ENCODE measurements at regions not wholly inside any gene's neighbourhood (a gene's known extent, or its start where the extent isn't known, plus 50 kb on each side); places are given as distances from the start of the nearest gene placed in this dataset.

DNA sequence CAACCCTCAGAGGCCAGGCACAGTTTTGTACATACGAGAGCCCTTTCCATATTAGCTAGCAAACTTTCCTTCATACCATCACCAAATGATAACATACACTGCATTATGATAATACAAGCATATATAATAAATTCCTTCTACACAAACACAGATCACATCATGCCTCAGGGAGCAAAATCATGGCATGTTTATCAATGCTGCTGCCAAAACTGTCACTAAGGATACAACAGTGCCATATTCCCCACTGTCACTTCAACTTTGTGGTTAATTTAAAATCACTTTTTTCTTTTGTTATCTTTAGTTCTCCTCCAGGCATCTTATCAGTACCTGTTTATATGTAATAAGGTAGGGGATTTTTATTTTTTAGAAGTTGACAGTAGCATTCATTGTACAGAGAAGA lies 196.3 kb downstream of the EPM2A start:
- TF ChIP-seq, protein P1, sequence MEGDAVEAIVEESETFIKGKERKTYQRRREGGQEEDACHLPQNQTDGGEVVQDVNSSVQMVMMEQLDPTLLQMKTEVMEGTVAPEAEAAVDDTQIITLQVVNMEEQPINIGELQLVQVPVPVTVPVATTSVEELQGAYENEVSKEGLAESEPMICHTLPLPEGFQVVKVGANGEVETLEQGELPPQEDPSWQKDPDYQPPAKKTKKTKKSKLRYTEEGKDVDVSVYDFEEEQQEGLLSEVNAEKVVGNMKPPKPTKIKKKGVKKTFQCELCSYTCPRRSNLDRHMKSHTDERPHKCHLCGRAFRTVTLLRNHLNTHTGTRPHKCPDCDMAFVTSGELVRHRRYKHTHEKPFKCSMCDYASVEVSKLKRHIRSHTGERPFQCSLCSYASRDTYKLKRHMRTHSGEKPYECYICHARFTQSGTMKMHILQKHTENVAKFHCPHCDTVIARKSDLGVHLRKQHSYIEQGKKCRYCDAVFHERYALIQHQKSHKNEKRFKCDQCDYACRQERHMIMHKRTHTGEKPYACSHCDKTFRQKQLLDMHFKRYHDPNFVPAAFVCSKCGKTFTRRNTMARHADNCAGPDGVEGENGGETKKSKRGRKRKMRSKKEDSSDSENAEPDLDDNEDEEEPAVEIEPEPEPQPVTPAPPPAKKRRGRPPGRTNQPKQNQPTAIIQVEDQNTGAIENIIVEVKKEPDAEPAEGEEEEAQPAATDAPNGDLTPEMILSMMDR (conservative IDR thresholded peaks at IDR 0.05; ENCODE audit: low read depth, low read length) = no peak
- Histone ChIP-seq H3K4me3 (IDR thresholded peaks at IDR 0.05; ENCODE audit: insufficient read depth, low read depth, low read length) (no peak overlapping the region), H3K27me3 (ENCODE audit: insufficient read depth, low read depth) (no peaks in the 10 kb centered on the region), H4K20me1 (ENCODE audit: insufficient read depth) (no peaks in the 10 kb centered on the region), H3K79me2 (ENCODE audit: insufficient read depth, low read depth) (no peaks in the 10 kb centered on the region), H3K9ac (no peak overlapping the region), H3K4me2 (no peak overlapping the region), H3K4me1 (ENCODE audit: low read depth, poor library complexity, severe bottlenecking) (no peaks in the 10 kb centered on the region), H2AFZ (ENCODE audit: low read depth) (no peak overlapping the region), H3K36me3 (ENCODE audit: insufficient read depth) (no peaks in the 10 kb centered on the region), H3K27ac (no peak overlapping the region)

DNA sequence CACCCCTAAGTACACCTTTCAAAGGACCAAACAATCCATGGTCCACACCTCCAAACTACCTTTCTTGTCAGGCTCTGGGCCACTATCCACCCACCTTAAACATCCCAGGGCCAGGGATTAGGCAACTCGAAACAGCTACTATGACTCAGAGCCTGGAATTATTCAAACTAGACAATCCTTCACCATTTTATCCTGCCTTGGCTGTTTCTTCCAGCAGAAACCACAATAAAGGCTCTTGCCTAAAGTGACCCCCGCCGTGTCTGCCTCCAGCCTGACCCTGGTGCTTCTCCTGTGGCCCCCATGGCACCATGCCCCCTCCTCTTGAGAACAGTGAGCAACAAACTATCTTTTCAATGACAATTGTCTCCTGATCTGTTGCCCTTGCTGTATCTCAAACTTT lies 195.5 kb downstream of the EPM2A start:
- Histone ChIP-seq H3K27ac (no peak overlapping the region), H2AFZ (ENCODE audit: low read depth) (no peak overlapping the region), H3K9ac (no peak overlapping the region), H3K4me3 (IDR thresholded peaks at IDR 0.05; ENCODE audit: insufficient read depth, low read depth, low read length) (no peak overlapping the region), H3K4me1 (ENCODE audit: low read depth, poor library complexity, severe bottlenecking) (no peaks in the 10 kb centered on the region), H3K4me2 (no peak overlapping the region), H3K79me2 (ENCODE audit: insufficient read depth, low read depth) (no peaks in the 10 kb centered on the region), H3K27me3 (ENCODE audit: insufficient read depth, low read depth) (no peaks in the 10 kb centered on the region), H4K20me1 (ENCODE audit: insufficient read depth) (no peaks in the 10 kb centered on the region), H3K36me3 (ENCODE audit: insufficient read depth) (no peaks in the 10 kb centered on the region)
- TF ChIP-seq, protein P1 (conservative IDR thresholded peaks at IDR 0.05; ENCODE audit: low read depth, low read length) = no peak

DNA sequence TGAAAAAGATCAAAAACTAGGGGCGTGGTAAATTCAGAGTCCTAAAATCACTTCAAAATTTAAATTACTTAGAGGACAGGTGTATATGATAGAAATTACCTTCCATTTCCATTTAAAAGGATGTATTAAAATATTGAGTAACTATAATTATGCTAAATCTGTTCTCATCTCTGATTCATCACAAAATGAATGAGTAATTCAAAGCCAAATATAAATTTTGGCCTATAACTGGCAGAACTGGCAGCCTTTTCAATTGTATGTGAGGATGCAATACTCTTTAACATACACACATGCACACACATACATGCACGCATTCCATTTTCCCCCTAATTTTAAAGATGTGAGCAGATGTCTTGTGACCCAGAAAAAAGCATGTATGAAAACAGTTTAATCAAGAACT lies 194.6 kb downstream of the EPM2A start:
- H3K27ac ChIP-seq = no peak overlapping the region
- H2AFZ ChIP-seq (ENCODE audit: low read depth) = no peak overlapping the region
- TF ChIP-seq, protein P1 (conservative IDR thresholded peaks at IDR 0.05; ENCODE audit: low read depth, low read length) = no peak
- H3K4me2 ChIP-seq = no peak overlapping the region
- no peaks in the 10 kb centered on the region for H3K79me2 ChIP-seq (ENCODE audit: insufficient read depth, low read depth)
- no peaks in the 10 kb centered on the region for H3K36me3 ChIP-seq (ENCODE audit: insufficient read depth)
- H4K20me1 ChIP-seq (ENCODE audit: insufficient read depth) = no peaks in the 10 kb centered on the region
- no peaks in the 10 kb centered on the region for H3K4me1 ChIP-seq (ENCODE audit: low read depth, poor library complexity, severe bottlenecking)
- no peaks in the 10 kb centered on the region for H3K27me3 ChIP-seq (ENCODE audit: insufficient read depth, low read depth)
- no peak overlapping the region for H3K9ac ChIP-seq
- H3K4me3 ChIP-seq (IDR thresholded peaks at IDR 0.05; ENCODE audit: insufficient read depth, low read depth, low read length) = no peak overlapping the region

DNA sequence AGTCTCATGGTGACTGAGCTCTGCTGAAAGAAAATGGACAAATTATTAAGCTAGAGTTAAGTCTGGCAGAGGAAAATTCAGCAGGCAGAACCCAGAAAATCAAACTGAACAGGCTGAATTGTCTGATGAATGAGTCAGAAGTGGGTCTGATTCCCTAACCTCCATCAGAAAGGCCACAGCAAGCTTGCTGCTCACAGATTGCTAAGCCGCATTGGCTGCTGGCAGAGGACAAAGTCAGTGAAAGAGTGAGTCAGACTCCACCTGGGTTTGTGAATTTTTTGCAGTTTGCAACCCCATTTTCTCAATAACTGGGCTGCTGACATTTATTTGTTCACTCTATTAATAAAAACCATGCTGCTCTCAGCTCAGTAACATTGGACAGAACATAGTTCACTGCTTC lies 191.3 kb downstream of the EPM2A start:
- H3K27ac ChIP-seq = no peak overlapping the region
- no peaks in the 10 kb centered on the region for H3K79me2 ChIP-seq (ENCODE audit: insufficient read depth, low read depth)
- H3K4me3 ChIP-seq (IDR thresholded peaks at IDR 0.05; ENCODE audit: insufficient read depth, low read depth, low read length) = no peak overlapping the region
- H3K27me3 ChIP-seq (ENCODE audit: insufficient read depth, low read depth) = no peaks in the 10 kb centered on the region
- H3K4me2 ChIP-seq = no peak overlapping the region
- H3K9ac ChIP-seq = no peak overlapping the region
- TF ChIP-seq, protein P1 (conservative IDR thresholded peaks at IDR 0.05; ENCODE audit: low read depth, low read length) = no peak
- H4K20me1 ChIP-seq (ENCODE audit: insufficient read depth) = no peaks in the 10 kb centered on the region
- no peak overlapping the region for H2AFZ ChIP-seq (ENCODE audit: low read depth)
- H3K4me1 ChIP-seq (ENCODE audit: low read depth, poor library complexity, severe bottlenecking) = no peaks in the 10 kb centered on the region
- H3K36me3 ChIP-seq (ENCODE audit: insufficient read depth) = no peaks in the 10 kb centered on the region

DNA sequence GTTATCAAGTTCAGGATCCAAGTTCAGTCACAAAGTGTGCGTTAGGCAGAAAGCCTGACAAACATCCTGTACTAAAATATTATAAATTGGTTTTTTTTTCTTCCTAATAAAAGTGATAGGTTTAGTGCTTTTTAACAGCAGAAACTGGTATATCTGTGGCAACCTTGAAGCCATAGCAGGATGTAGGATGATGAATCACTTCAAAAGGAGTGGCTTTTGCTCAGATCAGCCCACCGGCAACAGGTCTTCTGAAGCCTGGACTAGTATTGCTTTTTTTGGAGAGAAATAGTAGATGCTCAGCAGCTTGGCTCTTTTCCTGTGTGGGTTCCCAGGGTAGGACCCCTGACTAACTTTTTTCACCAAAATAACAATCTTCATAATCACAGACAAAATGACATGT lies 190.8 kb downstream of the EPM2A start:
- H3K4me2 ChIP-seq = no peak overlapping the region
- TF ChIP-seq, protein P1 (conservative IDR thresholded peaks at IDR 0.05; ENCODE audit: low read depth, low read length) = no peak

More for the DNA sequence above, 190.8 kb downstream of the EPM2A start:
- Histone ChIP-seq H3K27me3 (ENCODE audit: insufficient read depth, low read depth) (no peaks in the 10 kb centered on the region), H3K4me3 (IDR thresholded peaks at IDR 0.05; ENCODE audit: insufficient read depth, low read depth, low read length) (no peak overlapping the region), H3K27ac (no peak overlapping the region), H3K36me3 (ENCODE audit: insufficient read depth) (no peaks in the 10 kb centered on the region), H3K9ac (no peak overlapping the region), H2AFZ (ENCODE audit: low read depth) (no peak overlapping the region), H4K20me1 (ENCODE audit: insufficient read depth) (no peaks in the 10 kb centered on the region), H3K79me2 (ENCODE audit: insufficient read depth, low read depth) (no peaks in the 10 kb centered on the region), H3K4me1 (ENCODE audit: low read depth, poor library complexity, severe bottlenecking) (no peaks in the 10 kb centered on the region)

All from KMS-11 (cell line).